ENCODE measurements at regions not wholly inside any gene's neighbourhood (a gene's known extent, or its start where the extent isn't known, plus 50 kb on each side); places are given as distances from the start of the nearest gene placed in this dataset.
"Not testable (repeated sequence)": the region's sequence is repeated elsewhere in the genome, so short reads cannot be mapped to it uniquely, and the experiment has no call there.

DNA sequence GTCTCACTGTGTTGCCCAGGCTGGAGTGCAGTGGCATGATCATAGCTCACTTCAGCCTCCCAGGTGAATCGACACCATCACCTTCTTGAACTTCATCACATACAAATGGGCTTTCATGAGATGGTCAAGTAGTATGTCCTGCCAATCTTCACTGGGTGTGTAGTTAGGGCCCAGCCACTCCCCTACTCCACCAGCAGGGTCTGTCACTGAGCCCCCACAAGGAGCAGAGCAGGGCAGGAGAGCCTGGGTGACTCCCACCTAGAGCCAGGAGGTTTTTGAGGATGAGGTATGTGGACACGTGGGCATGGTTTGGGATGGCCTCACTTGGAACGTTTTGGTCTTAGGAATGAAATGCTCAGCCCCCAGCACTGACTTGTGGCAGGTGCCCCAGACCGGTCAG lies 4037.7 kb upstream of the TPTE start:
- DNase-seq (ENCODE audit: low spot score): not testable (repeated sequence)

DNA sequence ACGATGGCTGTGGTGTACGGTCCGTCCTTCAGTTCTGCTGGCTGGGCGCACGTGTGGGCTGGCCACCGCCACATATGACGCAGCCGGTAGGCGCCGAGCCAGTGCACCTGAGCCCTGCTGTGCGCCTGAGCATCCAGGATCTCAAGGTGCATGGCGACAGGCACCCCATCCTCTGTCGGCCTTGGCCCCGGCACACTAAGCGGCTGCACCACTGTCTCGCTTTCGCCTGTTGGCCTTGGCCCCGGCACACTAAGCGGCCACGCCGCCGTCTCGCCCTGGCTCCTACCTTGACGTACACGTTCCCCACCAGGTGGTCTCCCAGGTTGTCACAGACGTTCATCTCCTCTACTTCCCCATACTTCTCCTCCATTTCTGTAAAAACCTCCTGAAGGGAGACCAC lies 4034.6 kb upstream of the TPTE start:
- not testable (repeated sequence) for DNase-seq (ENCODE audit: low spot score)

DNA sequence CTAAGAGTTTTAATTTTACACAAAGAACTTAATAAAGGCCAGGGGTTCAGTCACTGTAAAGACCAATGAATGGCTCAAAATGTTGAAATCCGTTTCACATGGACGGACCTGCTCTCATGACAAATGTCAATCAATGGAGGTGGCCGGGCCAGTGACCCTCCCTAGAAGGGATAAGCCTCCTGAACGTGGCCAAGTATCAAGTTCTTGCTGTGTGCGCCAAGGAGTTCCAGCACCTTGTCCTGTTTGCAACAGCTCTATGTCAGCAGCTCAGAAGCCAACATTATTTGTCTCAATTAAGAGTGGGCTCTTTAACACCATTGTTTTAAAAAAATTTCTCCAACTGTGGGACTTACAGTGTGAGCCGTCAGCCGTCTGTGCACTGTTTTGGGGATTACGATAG lies 4028.7 kb upstream of the TPTE start:
- not testable (repeated sequence) for DNase-seq (ENCODE audit: low spot score)

DNA sequence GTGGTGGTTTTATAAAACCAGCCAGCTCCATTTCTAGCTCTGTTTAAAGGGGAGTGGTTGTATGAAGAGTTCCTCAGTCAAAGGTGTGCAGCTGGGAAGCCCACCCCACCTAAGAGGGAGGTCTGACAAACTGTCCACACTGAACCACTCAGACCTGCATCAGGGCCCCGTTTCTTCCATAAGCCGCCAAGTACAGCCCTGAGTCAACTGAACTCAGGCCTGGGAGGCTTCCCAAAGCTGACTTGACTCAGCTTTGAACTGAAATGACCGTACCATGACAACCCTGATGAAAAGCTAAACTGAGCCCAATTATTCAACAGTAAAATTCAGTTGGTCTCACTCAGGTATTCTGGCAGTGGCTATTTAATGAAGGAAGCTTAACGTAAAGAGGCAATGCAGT lies 4027.4 kb upstream of the TPTE start:
- not testable (repeated sequence) for DNase-seq (ENCODE audit: low spot score)

DNA sequence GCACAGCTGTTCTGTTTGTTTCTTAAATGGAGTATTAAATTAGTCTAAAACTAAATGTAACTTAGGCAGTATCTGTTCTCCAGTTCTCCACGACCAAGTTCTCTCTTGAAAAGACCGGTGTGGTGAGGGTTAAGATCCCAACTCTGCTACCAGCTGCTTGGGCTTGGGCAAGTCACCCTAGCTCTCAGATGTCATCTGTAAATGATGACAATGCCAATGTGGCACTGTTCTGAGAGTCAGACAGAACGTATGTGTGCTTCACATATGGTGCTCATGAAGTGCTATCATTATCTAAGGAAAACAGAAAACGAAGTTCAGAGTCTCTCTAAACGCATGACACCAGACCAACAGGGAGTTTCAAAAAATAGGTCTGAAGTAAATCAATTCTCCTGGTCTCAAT lies 4025.0 kb upstream of the TPTE start:
- not testable (repeated sequence) for DNase-seq (ENCODE audit: low spot score)

DNA sequence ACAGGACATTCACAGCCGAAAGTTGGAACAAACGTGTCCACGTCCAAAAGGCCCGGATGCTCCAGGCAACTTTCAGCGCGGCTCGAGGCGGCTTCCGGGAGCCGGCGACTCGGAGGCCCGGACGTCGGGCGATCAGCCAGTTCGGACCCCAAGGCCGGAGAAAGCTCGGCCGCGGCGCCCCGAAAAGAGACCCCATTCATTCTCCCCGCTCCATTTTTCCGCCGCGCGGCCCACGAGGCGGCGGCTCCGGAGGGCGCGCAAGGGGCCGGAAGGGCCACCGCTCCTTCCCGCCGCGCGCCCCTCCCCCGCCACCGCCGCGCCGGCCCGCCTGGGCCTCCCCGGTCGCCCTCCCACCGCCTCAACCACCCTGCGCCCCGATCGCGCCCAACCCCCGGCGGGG lies 4022.7 kb upstream of the TPTE start:
- DNase-seq (ENCODE audit: low spot score): not testable (repeated sequence)

DNA sequence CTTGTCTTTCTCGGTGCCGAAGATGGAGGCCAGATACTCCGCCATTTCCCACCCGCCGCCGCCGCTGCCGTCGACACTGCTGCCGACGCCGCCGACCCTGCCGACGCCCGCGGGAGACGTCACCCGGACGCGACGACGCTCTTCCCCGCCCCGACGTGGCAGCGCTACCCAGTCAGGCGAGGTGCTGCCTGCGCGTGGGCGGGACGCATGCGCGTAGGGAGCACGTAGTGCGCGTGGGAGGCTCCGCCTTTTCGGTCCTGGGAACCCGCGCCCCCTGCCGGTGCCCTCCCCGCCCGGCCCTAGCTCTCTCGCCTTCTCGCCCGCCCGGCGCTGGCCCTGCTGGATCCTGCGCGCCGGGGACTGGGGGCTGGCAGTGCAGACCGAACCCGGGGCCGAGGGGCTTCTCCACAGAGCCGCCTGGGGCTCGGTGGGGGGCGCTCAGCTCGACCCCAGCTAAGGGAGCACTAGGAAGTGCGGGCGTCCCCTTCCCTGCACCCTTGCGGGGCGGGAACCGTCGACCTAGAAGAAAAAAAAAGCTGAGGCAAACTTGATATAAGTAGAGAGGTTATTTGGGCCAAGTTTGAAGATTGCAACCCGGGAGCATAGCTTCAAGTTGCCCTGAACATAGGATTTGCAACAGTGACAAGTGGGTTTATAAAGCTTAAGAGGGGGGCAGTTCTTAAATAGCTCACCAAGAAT lies 4022.1 kb upstream of the TPTE start:
- DNase-seq (ENCODE audit: low spot score): not testable (repeated sequence)

DNA sequence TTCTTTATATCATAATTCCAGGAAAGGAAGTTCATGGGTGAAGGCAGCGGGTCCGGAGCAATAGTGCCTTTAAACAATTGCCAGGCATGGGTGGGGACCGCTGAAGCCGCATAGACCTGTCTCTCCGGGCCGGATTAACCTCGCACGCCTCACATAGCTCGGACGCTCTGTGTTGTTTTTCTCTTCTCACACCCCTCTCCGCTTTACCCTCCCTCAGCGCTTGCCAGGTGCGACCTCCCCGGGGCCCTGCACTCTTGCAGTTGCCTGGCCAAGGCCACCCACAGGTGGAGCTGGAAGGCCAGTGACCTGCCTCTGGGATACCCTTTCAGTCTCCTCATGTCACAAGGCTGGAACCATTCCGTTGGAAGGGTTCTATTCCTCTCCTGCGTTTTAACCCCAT lies 4021.5 kb upstream of the TPTE start:
- DNase-seq (ENCODE audit: low spot score): not testable (repeated sequence)

DNA sequence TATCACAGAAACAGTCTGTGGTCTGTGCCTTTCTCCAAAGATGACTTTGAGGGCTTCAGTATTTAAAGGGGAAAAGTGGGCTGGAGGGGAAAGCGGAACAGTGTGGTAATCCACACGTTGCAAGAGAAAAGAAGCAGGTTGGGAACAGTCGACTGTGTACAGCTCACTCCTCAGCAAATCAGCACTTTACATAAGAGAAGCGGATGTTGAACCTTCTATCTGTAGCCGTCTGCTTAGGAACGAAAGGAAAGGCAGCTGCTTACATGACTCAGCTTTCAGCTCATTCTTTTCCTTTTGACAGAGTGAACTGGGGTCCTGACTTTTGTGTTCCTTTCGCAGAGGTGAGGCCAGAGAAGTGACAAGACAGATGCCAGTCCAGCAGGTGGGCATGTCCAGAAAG lies 4020.7 kb upstream of the TPTE start:
- not testable (repeated sequence) for DNase-seq (ENCODE audit: low spot score)

DNA sequence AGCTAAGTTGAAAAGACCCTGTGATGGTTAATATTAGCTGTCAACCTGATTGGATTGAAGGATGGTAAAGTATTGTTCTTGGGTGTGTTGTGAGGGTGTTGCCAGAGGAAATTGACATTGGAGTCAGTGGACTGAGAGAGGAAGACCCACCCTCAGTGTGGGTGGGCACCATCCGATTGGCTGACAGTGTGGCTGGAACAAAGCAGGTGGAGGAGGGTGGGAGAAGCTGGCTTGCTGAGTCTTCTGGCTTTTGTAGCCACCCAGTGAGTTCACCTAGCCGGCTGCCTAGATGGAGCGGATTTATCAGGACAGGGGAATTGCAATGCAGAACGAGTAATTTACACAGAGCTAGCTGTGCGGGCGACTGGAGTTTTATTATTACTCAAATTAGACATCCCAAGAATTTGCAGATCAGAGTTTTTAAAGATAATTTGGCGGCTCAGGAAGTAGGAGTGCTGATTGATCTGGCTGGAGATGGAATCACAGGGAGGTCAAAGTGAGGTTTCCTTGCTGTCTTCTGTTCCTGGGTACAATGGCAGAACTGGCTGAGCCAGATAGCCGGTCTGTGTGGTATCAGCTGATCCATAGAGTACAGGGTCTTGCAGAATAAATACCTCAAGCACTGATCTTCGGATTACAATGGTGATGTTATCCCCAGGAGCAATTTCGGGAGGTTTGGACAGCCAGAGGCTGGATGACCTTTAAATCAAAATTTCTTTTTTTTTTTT lies 4015.1 kb upstream of the TPTE start:
- not testable (repeated sequence) for DNase-seq (ENCODE audit: low spot score)

DNA sequence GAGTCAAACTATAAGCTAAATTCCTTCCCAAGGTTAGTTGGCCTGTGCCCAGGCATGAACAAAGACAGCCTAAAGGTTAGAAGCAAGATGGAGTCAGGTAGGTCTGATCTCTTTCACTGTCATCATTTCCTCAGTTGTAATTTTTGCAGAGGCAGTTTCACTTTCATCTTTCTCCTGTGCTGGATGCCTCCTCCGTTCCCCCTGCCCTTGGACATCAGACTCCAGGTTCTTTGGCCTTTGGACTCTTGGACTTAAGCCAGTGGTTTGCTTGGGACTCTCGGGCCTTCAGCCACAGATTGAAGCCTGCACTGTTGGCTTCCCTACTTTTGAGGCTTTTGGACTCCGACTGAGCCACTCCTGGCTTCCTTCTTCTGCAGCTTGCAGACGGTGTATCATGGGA lies 4013.8 kb upstream of the TPTE start:
- not testable (repeated sequence) for DNase-seq (ENCODE audit: low spot score)

DNA sequence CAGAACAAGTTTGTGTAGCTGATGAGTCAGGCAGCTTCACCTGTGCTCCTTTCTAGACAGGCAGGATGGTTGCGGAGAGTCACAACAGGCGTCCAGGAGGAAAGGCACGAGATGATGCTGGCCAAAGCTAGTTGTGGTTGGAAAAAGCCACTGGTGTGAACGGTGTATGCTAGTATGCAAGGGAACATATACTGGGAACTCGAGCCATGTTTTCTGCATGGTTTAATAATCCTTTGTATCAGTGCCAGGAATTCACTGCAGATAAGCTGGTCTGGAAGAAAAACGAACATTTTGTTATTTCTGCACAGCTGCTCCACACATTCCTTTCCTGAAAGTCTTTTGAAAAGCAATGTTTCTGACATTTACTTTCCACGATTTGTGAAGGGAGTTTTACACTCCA lies 3999.6 kb upstream of the TPTE start:
- not testable (repeated sequence) for DNase-seq (ENCODE audit: low spot score)

DNA sequence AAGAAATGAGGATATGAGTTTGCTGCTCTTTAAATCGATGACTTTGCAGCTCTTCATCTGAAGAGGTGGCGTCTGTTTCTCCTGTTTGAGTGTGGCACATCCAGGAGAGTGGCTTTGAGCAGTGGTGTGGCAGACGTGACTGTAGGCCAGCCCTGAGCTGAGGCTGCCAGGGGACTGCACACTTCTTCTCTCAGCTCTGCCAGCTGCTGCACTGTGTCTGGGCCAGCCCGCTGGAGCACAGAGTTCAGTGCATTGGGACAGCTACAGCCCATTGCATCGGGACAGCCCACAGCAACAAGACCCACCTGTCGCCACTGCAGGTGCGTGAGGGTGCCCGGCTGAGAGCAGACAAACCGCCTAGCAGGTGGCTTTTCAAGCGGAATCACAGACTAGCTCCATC lies 3995.2 kb upstream of the TPTE start:
- not testable (repeated sequence) for DNase-seq (ENCODE audit: low spot score)

DNA sequence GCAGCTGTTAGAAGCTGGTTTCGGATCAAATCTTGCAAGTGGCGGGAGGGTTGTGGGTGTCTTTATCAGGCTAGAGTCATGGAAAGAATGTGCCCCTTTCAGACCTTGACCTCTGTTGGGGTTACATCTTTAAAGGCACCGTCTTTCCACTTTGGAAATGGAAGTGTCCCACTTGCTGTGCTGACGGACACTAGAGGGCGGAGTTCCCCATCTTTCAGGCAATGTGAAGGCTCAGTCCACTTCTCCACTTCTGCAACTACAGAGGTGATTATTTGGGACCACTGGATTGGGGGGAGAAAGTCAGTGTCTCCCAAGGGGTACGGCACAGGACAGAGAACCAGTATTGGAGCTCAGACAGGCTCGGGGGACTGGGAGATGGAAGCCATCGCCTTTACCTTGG lies 3990.7 kb upstream of the TPTE start:
- DNase-seq (ENCODE audit: low spot score): not testable (repeated sequence)

DNA sequence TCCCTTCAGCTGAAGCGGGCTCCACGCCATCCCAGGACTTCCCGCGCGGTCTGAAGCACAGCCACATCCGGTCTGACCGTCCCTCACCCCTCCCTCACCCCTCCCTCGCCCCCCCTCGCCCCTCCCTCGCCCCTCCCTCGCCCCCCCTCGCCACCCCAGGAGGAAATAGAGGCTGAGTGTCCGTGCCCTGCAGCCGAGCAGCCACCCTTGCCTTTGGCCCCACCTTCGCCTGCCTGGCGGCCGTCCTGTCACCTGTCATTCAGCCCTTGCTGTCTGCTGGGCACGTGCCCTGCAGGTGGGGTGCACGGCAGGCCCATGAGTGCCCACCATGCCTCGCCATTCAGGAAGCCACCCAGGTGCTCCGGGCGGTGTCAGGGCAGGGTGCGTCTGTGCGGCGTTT lies 3988.1 kb upstream of the TPTE start:
- DNase-seq (ENCODE audit: low spot score): not testable (repeated sequence)

DNA sequence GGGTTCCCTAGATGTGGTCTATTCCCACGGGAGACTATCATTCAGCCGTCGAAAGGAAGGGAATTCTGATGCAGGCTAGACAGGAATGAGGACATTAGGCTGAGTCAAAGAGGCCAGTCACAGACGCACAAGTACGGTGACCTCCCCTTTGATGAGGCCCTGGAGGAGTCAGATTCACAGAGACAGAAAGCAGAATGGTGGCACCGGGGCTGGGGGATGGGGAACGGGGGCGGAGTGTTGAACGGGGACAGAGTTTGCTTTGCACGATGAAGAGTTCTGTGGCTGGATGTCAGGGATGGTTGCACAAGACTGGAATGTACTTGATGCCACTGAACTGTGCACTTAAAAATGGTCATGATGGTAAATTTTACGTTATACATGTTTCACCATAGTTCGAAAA lies 3983.1 kb upstream of the TPTE start:
- DNase-seq (ENCODE audit: low spot score): not testable (repeated sequence)

DNA sequence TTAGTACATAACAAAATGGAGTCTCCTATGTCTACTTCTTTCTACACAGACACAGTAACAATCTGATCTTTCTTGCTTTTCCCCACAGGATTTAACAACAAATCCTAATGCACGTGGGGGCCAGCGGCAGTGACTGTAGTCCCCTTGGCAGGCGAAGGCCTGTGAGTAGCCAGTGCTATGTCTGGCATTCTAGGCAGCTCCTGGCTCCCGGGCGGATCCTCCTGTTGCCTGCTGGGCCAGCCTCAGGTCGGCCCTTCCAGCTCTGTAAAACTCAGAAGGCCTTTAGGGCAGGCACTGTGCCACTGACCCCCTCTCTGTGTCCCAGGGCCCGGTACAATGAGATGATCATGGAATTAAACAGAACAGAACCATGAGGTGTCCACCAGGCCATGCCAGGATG lies 3981.7 kb upstream of the TPTE start:
- not testable (repeated sequence) for DNase-seq (ENCODE audit: low spot score)

DNA sequence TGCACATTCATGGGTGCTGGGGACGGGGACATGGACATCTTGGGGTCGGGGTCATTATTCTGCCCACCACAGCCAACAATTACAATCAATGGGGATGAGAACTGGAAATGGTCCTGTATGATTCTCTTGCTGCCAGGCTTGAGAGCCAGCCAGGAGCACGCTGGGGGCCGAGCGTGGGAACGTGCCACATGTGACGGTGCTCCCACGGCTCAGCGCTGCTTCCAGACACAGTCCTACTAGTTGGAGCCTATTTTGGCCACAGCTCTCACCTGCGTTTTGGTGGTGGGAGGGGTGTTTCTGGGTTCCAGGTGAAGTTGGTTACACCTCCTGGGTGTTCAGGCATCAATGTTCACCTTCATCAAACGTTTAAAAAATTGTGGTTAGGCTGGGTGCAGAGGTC lies 3980.3 kb upstream of the TPTE start:
- not testable (repeated sequence) for DNase-seq (ENCODE audit: low spot score)

DNA sequence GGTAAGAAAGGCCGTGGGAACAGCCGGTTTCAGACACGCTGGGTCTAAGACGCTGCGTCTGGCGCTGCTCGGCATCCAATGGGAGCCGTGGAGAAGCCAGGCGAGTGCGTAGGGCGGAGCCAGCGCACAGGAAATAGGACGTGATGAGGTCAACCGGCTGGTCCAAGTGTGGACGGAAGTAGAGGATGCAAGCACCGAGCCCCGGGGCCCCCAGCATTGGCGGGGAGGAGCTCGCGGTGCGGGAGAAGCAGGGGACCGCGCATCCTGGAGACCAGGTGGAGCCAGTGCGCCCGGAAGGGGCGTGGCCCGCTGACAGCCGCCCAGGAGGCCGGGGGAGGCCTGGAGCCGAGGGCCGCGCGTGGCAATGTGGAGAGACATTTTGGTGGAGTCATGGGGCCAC lies 3976.1 kb upstream of the TPTE start:
- not testable (repeated sequence) for DNase-seq (ENCODE audit: low spot score)

DNA sequence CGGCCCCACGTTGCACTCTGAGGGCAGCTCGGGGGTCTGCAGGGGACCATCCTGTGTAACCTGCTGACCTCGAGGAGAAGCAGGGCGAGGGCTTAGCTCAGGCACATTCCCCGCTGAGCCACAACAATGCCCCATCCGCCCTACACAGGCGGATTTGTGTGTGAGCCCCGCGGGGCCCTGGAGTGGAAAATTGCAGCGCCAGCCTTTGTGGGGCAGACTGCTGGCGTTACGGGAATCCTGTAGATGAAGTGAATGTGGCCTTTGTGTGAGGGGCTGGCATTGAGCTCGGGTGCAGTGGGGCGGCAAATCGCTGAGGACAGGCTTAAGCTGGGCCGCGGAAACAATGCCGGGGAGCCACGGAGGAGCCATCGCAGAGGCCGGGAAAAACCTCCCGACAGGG lies 3970.3 kb upstream of the TPTE start:
- DNase-seq (ENCODE audit: low spot score): not testable (repeated sequence)

DNA sequence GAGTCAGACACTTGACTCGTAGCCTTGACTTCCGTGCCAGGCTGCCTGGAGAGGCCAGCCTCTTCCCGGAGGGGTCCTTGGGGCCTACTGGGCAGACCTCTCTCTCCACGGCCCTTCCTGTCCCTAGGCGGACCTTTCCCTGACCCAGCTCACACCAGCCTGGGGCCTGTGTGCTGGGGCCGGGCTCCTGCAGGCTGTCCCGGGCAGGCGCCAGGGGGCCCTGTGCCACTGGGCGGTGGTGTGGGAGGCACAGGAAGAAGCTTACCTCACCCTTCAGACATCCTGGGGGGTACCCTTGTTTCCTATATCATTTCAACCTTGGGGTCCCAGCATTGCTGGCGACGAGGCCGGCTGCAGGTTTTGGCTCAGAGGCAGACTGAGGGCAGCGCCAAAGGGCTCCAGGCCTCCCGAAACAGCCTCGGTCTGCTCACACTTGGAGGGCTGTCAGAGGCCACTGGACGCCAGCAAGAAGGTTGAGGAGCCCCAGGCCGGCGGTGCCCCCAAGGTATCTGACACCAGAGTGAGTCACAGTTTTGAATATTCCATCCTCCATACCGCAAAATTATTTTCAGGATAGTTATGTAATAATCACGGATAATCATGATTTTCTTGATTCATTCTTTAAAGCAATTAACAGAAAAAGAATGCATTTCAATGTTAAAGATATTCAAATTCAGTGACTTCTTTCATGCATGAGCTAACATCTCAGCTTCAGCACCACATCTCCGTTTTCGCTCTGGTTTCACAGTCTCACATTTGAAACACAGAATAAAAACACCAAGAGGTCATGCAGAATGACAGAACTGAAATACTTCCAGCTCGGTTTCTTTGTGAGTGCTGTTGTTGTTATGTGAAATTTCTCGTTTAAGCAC lies 3967.6 kb upstream of the TPTE start:
- DNase-seq (ENCODE audit: low spot score): not testable (repeated sequence)

DNA sequence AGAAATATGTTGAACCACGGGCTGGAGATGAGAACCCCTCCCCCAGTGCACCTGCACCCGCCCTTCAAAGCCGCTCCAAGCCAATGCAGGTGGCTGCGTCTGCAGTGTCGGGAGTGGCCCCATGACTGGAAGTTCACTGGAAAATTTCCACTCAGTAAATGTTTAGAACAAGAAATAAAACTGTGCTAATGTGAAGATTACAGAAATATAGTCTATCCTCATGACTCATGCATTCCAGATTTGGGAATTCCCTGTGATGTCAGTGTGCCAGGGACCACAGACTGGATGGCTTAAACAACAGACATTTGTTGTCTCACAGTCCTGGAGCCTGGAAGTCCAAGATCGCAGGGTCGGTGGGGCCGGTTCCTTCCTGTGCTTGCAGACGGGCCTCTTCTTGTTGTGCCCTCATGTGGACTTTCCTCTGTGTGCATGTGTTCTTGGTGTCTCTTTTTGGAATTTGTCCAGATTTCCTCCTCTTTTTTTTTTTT lies 3967.0 kb upstream of the TPTE start:
- not testable (repeated sequence) for DNase-seq (ENCODE audit: low spot score)

Measured in ecto neural progenitor cell (in vitro differentiated cells).